IPS DF 6.9 (cell line): ENCODE measurements at regions not wholly inside any gene's neighbourhood (a gene's known extent, or its start where the extent isn't known, plus 50 kb on each side); places are given as distances from the start of the nearest gene placed in this dataset.
"Not testable (repeated sequence)": the region's sequence is repeated elsewhere in the genome, so short reads cannot be mapped to it uniquely, and the experiment has no call there.

Source experiments
- DNase-seq: peaks from one replicate; pipeline ENCODE4 v3.0.0-alpha.2; 2013; ENCODE audit warnings: low read depth, low spot score
- H3K27ac ChIP-seq: one replicate; pipeline ENCODE4 v1.5.1; 2013; ENCODE audit warnings: low read length, control low read depth
- H3K27me3 ChIP-seq: 2 replicates; pipeline ENCODE4 v1.6.1; 2013; ENCODE audit warnings: mild to moderate bottlenecking, low read length; ENCODE audit not compliant: control insufficient read depth, insufficient read depth
- H3K36me3 ChIP-seq: 2 replicates; pipeline ENCODE4 v1.6.1; 2013; ENCODE audit warnings: low read length; ENCODE audit not compliant: control insufficient read depth, insufficient read depth
- H3K4me1 ChIP-seq: 2 replicates; pipeline ENCODE4 v1.6.1; 2013; ENCODE audit warnings: low read length; ENCODE audit not compliant: control insufficient read depth, insufficient read depth
- H3K4me3 ChIP-seq: 2 replicates; pipeline ENCODE4 v1.5.1; 2013; ENCODE audit warnings: mild to moderate bottlenecking, low read length
- H3K9me3 ChIP-seq: 2 replicates; pipeline ENCODE4 v1.6.1; 2013; ENCODE audit warnings: low read length, inconsistent platforms; ENCODE audit not compliant: control insufficient read depth, insufficient read depth
- WGBS: extraction: QIAGEN DNeasy Blood & Tissue Kit; methylation state at CpG from one replicate; pipeline ENCODE4 v1.1.7; 2013; ENCODE audit warnings: mixed read lengths, missing lambda C conversion rate; ENCODE audit not compliant: insufficient read length, insufficient coverage; 5-methylcytosine and 5-hydroxymethylcytosine counted together

DNA sequence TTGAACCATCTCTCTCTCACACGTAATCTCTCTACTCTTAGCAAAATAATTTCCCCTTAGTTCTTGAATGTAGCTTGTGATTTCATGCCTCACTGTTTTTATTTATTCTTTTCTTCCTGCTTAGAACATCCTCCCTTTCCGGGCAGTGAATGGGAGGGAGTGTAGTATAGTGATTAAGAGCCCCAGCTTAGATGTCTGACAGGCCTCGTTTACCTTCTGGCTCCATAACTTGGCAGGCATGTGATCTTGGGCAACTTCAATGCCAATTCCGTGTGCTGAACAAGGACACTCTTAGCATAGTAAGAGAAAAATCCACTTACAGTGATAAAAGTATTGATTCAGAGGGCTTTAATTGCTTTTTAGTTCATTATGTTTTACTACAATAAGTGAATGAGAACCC, 96.3 kb upstream of the TNPO1 start:
- Histone ChIP-seq H3K4me3 (no peak overlapping the region), H3K27ac (no peak overlapping the region), H3K9me3 (no peaks in the 10 kb centered on the region), H3K27me3 (no peaks in the 10 kb centered on the region), H3K36me3 (no peaks in the 10 kb centered on the region), H3K4me1 (no peaks in the 10 kb centered on the region)
- DNase-seq, result no peak
- WGBS, result no CpG with 5 or more reads among the region's 4 CpGs

DNA sequence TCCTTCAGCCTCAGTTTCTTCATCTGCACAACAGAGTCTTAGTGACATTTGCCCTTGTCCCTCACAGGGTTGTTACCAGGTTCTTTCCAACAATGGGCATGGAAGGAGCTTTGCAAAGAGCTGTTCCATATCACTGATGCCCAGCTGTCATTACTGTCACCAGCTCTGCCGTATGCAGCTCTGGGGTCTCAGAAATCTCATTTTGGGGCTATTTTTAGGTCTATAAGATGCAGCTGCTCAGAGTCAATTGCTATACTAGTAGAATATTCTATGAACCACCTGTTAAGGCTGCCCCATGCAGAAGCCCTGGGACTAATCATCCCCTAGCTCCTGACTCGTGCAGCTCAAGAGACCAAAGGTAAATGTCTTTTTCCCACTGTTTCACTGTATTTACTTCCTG, 105.1 kb upstream of the TNPO1 start:
- no peak overlapping the region for H3K27ac ChIP-seq
- H3K4me3 ChIP-seq, result no peak overlapping the region
- H3K27me3 ChIP-seq, result no peaks in the 10 kb centered on the region
- no peak for DNase-seq
- H3K4me1 ChIP-seq, result no peaks in the 10 kb centered on the region
- H3K9me3 ChIP-seq, result peaks cover 1% of the 10 kb centered on the region; the same call in 1 of the 2 replicates
- WGBS, result no CpG with 5 or more reads among the region's 2 CpGs
- no peaks in the 10 kb centered on the region for H3K36me3 ChIP-seq

DNA sequence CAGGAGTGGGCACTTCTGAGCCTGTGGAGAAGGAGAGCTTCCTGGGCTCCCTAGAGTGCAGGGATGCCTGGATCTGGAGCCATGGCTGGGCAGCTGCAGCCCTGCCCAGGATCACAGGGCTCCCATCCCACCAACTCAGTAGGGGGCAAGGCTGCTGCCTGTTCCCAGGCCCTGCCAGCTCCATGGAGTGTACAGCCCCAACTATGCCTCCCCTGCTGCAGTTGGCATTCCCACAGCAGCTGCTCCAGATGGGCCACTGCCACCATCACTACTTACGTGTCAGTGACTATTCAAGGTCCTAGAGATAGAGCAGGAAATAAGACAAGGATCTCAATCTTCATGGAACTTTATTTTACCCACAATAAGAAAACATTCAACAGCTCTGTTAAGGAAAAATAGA, 107.1 kb upstream of the TNPO1 start:
- Histone ChIP-seq H3K27ac (no peak overlapping the region), H3K27me3 (no peaks in the 10 kb centered on the region), H3K9me3 (peaks cover 1% of the 10 kb centered on the region; the same call in 1 of the 2 replicates), H3K4me1 (no peaks in the 10 kb centered on the region), H3K4me3 (no peak overlapping the region), H3K36me3 (no peaks in the 10 kb centered on the region)
- DNase-seq, result no peak
- no CpG with 5 or more reads among the region's 1 CpG for WGBS

DNA sequence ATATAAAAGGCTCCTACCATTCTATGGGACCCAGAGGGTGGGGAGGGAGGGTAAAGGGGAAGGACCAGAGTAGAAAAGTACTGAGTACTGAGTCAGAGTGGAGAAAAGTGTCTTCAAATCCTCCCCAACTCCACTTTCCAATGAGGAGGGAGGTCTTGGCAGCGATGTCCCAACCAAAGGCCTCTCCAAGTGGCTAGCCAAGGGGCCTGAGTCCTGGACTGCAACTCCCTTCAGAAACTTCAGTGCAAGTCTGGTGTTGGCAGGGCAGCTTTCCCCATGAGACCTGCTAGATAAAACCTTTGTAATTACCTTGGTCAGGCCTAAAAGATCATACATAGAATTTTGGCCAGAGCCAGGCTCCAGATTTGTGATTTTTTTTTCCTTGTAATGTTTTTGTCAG, 111.3 kb upstream of the TNPO1 start:
- Histone ChIP-seq H3K27ac (no peak overlapping the region), H3K9me3 (peaks cover 1% of the 10 kb centered on the region; the same call in 1 of the 2 replicates), H3K4me1 (no peaks in the 10 kb centered on the region), H3K36me3 (no peaks in the 10 kb centered on the region), H3K27me3 (no peaks in the 10 kb centered on the region), H3K4me3 (no peak overlapping the region)
- WGBS, result no CpG with 5 or more reads among the region's 1 CpG
- DNase-seq, result no peak

- Histone ChIP-seq H3K9me3 (peaks cover 1% of the 10 kb centered on the region; the same call in 1 of the 2 replicates), H3K4me1 (no peaks in the 10 kb centered on the region), H3K27me3 (no peaks in the 10 kb centered on the region), H3K27ac (no peak overlapping the region), H3K4me3 (no peak overlapping the region), H3K36me3 (no peaks in the 10 kb centered on the region)
- WGBS, result no CpG with 5 or more reads among the region's 2 CpGs
- DNase-seq, result no peak
Observed at GRCh38 chr5:72703876-72704275, 112.6 kb upstream of the TNPO1 start.

- Histone ChIP-seq H3K9me3 (no peaks in the 10 kb centered on the region), H3K36me3 (no peaks in the 10 kb centered on the region), H3K27ac (no peak overlapping the region), H3K27me3 (no peaks in the 10 kb centered on the region), H3K4me3 (no peak overlapping the region), H3K4me1 (no peaks in the 10 kb centered on the region)
- DNase-seq, result no peak
- WGBS, result no CpG with 5 or more reads among the region's 5 CpGs
Observed at GRCh38 chr5:72702881-72703434, 113.5 kb upstream of the TNPO1 start.

DNA sequence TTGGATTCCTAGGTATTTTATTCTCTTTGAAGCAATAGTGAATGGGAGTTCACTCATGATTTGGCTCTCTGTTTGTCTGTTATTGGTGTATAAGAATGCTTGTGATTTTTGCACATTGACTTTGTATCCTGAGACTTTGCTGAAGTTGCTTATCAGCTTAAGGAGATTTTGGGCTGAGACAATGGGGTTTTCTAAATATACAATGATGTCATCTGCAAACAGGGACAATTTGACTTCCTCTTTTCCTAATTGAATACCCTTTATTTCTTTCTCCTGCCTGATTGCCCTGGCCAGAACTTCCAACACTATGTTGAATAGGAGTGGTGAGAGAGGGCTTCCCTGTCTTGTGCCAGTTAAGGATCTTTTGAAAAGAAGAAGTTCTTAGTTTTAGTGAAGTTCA, 114.4 kb upstream of the TNPO1 start:
- not testable (repeated sequence) for H3K4me3 ChIP-seq, DNase-seq, H3K9me3 ChIP-seq, H3K27me3 ChIP-seq, H3K36me3 ChIP-seq, H3K27ac ChIP-seq, H3K4me1 ChIP-seq

DNA sequence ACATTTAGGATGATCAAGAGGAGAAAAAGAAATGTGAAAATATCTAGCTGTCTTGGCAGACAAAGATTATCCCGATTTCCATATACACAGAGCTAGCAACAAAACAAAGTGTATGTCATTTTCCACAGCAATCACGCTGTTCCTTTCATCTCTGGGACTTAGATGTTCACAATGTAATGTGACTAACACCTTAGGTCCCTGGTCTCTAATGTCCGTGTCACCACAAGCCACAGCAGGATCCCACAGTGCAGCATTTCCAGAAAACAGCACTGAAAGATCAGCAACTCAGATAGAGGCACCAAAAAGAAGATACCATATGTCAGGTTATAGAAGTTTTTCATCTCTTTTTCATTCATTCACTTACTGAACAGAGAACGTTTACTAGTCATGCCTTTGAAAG, 118.0 kb upstream of the TNPO1 start:
- no peak overlapping the region for H3K4me3 ChIP-seq
- no CpG with 5 or more reads among the region's 4 CpGs for WGBS
- DNase-seq, result no peak
- no peak overlapping the region for H3K27ac ChIP-seq
- no peaks in the 10 kb centered on the region for H3K4me1 ChIP-seq
- no peaks in the 10 kb centered on the region for H3K9me3 ChIP-seq
- H3K27me3 ChIP-seq, result no peaks in the 10 kb centered on the region
- no peaks in the 10 kb centered on the region for H3K36me3 ChIP-seq

- Histone ChIP-seq H3K36me3 (no peaks in the 10 kb centered on the region), H3K4me1 (no peaks in the 10 kb centered on the region), H3K9me3 (no peaks in the 10 kb centered on the region), H3K27ac (no peak overlapping the region), H3K27me3 (no peaks in the 10 kb centered on the region), H3K4me3 (no peak overlapping the region)
- DNase-seq, result no peak
- no CpG with 5 or more reads among the region's 2 CpGs for WGBS
Observed at GRCh38 chr5:72697622-72698021, 118.8 kb upstream of the TNPO1 start.

GRCh38 chr5:72695659-72696058, 120.8 kb upstream of the TNPO1 start:
- Histone ChIP-seq H3K4me1 (no peaks in the 10 kb centered on the region), H3K27me3 (no peaks in the 10 kb centered on the region), H3K27ac (no peak overlapping the region), H3K9me3 (no peaks in the 10 kb centered on the region), H3K36me3 (no peaks in the 10 kb centered on the region), H3K4me3 (no peak overlapping the region)
- DNase-seq, result no peak

DNA sequence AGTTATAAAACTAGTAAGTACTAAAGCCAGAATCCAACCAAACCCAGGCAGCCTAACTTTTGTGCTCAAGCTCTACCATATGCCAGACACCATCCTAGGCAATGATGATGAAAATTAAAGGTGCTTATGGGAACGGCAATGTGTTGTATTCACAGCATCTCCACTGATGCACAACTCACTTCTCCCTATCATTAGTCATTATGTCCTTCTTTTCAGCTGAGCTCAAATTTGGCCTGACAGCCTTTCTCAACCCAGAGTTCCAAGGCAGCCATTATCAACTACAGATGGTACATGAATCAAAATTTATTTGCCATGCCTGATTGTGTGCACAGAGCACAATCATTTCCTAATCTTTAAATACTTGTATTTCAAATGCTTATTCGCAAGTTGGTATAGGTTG, 121.6 kb upstream of the TNPO1 start:
- Histone ChIP-seq H3K4me3 (no peak overlapping the region), H3K27ac (no peak overlapping the region), H3K9me3 (no peaks in the 10 kb centered on the region), H3K4me1 (no peaks in the 10 kb centered on the region), H3K36me3 (no peaks in the 10 kb centered on the region), H3K27me3 (no peaks in the 10 kb centered on the region)
- no peak for DNase-seq
- no CpG with 5 or more reads among the region's 2 CpGs for WGBS
